ENCODE measurements at regions not wholly inside any gene's neighbourhood (a gene's known extent, or its start where the extent isn't known, plus 50 kb on each side); places are given as distances from the start of the nearest gene placed in this dataset.

DNA sequence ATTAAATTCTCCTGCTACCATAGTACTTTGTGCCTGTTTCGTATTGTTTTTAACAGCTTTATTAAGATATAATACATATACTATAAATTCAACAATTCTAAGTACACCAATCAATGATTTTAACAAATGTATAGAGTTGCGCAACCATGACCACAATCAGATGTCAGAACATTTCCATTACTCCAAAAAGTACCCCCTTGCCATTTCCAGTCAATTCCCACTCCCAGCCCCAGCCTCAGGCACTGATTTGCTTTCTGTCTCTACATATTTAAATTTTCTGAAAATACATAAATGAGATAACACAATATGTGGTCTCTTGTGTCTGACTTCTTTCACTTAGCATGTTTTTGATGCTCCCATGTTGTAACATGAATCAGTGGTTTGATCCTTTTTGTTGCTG is 193.9 kb downstream of the FIGN start:
- no peak for DNase-seq

DNA sequence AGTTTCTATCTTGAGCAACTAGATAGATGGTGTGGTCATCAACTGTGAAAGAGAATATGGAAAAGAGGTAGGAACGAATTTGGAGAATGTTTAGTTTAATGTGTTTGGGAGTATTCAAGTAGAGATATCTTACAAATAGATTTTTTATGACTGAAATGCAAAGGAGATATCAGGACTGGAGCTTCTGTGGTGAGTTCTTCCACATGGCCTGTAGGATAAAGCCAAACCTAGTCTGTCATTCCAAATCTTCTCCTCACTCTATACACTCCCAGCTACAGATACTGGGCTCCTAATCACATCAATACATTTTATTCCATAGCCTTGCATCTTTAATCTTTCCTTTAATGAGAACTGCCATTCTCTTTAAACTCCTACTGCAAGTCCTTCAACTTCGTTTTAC is 194.3 kb downstream of the FIGN start:
- DNase-seq, result no peak

DNA sequence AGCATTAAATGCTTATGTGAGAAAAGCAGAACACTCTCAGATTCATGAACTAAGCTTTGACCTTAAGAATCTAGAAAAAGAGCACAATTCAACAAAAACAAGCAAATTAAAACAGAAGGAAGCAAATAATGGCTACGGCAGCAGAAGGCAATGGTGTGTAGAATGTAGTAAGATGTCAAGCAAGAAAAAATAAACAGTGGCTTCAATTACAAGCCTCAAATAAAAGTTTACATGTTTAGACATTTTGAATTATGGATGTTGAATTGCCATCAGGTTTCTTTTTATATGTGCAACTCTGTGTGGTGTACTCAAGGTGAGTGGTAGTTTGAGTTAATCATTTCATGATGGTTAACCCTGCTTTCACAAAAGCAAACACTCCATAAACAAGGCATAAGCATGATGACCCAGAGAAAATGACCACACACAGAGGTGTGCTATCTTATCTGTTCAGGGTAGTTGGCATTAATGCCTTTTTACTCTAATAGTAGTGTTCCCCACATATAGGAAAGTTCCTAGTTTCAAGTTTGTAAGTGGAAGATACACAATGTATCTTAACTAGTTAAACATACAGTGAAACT is 207.1 kb downstream of the FIGN start:
- no peak for DNase-seq

DNA sequence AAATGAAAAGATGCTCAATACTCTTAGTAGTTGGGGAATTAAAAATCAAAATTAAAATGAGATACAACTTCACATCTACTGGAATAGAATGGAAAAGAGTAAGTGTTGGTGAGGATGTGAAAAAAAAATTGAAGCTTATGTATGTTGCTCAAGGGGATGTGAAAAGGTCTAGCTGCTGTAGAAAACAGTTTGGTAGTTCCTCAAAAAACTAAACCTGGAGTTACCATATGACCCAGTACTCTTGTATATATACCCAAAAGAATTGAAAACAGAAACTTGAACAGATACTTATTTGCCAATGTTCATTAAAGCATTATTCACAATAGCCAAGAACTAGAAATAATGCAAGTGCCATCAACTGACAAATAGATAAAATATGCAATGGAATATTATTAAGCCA is 208.4 kb downstream of the FIGN start:
- DNase-seq, result no peak

DNA sequence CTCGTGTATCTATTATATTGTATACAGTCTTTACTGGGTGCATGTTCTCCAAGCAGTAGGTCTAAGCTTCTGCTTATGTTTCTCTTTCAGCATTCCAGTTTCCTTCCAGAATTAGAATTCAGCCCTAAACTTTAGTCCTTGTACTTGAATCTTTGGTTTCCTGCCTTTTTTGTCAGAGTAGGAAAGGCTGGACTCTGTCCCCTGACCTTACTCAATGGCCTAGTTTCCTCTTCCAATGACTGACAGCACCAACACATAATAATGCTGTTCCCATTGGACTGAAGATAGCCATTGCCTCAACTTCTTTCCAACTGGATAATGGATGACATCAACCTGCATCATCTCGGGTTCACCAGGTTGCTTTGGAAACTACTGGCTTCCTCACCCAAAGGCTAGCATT is 217.0 kb downstream of the FIGN start:
- no peak for DNase-seq

DNA sequence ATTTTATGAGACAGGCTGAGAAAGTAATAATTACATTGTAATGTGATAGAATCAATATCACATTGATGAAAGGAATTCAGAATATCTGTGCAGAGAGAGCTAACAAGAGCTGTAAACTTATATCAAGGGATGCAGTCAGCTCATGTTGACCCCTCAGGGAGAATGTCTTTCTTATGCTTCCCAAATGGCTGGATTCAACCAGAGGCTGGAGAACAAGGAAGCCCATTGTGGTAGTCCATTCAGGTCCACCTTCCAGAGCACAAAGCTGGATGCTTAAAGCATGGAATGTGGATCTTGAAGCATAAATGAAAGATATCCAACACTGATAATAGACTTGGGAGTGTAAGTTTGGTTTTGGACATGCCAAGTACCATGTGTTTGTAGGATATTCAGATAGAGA is 220.0 kb downstream of the FIGN start:
- no peak for DNase-seq

DNA sequence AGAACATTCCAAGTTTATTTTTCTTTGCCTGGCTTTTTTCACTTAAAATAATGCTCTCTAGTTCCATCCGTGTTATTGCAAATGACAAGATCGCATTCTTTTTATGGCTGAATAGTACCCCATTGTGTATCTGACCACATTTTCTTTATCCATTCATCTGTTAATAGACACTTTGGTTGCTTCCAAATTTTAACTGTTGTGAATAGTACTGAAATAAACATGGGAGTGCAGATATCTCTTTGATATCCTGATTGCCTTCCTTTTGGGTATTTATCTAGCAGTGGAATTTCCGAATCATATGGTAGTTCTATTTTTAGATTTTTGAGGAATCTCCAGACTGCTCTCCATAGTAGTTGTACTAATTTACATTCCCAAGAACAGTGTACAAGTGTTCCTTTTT is 230.5 kb downstream of the FIGN start:
- DNase-seq, result no peak

DNA sequence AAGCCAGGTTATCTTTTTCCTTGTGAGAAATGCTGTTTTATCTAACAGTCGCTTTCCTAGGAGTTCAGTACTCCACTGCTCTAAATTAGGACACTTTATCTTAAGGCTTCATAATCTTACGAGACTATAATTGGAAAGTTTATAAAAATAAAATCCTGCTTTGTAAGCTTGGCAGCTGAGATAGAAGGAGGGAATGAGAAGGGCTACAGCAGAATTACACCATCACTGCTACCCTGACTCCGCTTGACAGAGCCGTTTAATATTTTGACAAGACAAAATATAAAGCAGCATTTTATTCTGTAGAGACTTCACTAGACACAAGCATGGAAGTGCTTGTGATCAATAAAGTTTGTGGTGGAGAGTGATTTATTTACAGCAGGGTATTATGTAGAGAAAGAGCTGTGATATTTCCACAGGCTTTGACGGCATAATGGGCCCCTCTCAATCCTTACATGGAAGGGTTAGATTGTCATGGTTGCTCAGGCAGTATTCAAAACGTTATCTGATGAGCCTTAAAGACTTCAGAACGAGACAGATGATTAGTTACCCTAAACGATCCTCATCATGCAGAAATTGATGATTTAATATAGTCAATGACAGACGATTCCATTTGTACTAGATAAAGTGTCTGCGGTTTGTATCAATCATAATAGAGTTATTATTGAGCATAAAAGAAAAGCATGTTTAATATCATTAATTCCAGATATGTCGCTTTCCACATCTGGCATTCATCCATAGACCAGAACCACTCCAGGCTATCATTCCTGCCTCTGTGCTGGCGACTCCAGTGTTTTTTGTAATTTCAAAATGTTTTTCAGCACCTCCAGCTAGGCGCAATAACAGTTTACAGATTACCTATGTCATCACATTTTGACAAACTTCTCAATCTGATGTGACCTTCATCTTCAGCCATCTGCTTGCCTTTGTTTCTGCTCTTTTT is 242.2 kb downstream of the FIGN start:
- no peak for DNase-seq

DNA sequence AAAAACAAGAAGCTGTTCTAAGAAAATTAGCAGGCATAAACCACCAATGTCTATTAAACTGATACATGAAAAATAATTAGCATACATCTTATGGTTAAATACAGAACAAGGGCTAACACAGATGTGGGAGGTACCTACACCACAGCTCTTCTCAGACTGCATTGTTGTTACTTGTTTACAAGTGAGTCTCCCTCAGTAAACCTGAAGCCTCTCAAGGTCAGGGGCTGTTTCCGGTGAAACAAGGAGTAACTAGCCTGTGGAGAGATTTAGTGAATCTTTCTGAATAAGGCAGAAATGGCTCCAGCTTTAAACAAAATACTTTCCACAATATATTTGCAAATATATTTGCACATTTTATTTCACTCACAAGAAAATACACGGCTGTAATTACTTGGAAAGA is 244.0 kb downstream of the FIGN start:
- DNase-seq, result no peak

DNA sequence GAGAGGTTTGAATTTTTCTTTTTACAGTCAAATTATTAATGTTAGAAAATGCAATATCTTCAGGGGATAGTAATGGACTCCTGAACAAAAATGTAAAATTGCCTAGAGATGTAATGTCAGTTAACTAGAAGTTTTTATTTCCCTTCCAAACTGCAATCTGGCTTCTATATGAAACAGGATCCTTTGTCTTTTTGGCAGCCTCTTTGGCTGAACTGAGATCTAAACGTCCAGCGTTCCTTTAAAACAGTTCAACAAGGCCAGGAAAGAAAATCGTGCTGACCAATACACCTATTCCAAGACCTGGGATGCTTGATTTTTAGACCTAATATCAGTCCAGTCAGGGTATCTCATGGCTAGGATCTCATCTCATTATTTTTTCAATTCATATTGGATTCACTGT is 245.5 kb downstream of the FIGN start:
- DNase-seq, result no peak

DNA sequence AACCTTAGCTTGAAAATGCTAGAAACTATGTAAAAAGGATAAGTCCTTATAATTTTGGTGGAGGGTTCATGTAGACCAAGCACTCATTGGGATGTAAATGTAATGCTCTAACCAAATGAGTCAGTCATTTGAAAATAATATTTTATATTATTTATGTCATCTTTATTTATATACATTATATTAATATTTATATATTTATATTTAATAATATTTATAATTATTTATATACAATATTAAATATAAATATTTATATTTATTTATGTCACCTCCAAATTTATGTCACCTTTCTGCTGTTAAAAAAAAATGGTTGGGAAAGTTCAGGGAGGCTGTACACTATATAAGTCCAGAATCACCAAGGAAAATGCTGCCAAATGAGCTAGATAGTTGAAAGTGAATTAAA is 254.3 kb downstream of the FIGN start:
- no peak for DNase-seq

DNA sequence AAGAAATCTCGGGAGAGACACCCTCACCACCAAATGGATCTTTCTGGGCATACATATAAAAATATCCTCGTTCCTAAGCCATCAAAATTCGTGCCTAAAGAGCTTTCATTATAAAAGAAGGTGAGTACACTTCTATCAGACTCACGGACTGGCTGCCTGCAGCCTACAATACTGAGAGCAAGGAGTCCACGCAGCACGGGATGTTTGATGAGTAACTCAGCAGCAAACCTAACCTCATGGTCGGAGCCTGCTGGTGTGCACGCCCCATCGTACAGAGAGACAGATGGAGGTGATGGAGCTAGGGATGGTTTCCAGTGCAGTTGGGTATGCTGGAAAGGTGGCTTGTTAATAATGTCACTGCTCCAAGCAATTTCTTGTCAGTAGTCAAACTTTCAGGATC is 256.2 kb downstream of the FIGN start:
- DNase-seq, result no peak

DNA sequence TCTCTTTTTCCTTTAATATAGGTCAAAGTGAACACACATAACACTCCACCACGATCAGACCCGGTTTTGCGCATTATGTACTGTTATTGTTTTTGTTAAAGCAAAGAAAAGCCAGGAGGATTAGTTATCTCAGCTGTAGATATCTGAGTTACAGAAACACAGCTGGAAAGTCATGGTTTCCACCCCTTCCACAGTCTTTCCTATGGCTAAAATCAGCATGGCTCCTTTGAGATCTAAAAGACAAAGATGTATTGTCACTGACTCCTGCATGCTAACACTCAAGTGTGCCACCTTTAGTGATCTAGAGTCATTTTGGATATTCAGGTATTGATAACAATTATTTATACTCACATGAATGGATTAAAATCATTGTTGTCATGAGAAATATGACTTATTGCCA is 260.0 kb downstream of the FIGN start:
- DNase-seq, result no peak

DNA sequence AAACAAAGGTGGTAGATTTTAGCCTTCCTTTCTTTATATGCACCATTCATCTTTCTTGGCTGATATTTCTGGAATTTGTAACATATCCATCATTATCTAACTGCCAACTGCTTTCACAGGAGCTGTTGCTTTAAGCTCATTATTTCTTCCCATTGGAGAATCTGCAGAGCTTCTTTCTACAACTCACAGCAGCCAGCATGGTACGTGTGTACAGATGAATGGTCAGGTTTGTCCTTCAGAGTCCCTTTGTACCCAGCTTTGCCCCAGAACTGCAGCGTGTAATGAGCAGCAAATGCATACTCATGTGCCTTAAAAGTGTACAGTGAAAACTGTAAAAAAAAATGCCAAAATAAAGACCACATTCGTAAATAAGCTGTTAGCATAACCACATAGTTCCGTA is 260.9 kb downstream of the FIGN start:
- DNase-seq, result no peak

DNA sequence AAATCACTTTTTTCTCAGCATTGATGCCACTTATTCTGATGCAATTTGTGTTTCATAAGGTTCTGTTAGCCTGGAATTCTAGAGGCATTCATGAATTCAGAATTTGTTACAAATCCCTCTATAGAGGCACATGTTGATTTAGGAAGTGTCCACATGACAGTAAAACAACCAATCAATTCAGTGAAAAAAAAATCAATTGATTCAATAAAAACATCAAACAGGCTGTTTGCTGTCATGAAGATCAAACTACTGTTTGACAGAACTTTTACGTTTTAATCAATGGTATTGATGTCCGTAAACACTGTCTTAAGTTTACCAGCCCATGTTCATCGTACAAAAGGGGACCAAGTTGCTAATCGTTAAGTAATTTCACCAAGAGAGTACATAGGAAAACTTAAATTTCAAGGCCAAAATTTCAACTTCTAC is 261.5 kb downstream of the FIGN start:
- no peak for DNase-seq

DNA sequence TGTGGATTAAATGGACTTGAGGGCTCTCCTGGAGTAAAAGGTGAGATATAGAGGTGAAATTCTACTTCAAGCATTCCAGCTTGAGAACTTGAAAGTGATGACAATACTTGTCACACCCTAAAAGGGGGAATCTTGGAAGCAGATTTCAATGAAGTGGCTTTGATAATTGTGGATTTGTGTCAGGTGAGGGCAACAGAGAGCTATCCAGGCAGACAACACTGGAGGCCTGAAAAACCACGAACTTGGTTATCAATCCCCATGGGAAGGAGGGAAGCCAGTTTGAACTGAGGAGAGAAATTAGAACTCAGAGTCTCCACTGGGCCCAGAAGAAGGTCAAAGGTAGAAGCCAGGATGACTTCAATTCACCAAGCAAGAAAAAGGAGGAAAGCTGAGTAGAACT is 263.9 kb downstream of the FIGN start:
- no peak for DNase-seq

DNA sequence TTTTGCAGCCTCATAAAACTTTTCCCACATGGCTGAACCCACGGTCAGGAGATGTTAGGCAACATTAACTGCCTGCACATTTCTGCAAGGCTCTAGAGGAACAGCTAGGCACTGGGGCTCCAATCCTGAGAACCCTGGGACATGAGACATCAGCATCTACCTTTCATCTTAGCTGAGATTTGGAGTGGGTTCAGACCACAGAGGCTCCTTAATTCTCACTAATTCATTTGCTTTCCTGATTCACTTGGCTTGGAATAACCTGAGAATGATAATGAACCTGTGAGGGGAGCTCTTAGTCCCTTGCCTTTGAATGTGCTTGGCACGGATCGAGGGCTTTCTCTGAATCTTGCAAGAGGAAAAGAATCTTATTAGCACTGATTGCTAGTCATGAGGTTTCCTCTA is 266.2 kb downstream of the FIGN start:
- DNase-seq, result no peak

DNA sequence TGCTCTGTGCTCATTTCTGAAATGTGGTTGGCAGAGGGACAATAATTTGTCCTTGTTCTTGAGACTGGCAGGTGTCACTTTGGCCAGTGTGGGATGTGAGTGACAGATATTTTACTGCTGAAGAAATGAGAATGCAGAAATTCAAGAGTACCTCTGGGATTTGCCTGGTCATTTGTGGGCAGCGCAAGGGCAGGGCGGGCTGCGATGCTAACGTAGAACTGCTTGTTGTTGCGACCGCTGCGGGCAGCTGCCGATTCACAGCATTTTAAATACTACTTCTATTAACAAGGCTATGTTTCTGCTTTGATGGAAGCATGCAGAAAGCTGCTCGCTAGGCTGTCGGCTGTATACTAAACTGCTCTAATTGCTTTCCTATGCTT is 268.6 kb downstream of the FIGN start:
- DNase-seq, result no peak

DNA sequence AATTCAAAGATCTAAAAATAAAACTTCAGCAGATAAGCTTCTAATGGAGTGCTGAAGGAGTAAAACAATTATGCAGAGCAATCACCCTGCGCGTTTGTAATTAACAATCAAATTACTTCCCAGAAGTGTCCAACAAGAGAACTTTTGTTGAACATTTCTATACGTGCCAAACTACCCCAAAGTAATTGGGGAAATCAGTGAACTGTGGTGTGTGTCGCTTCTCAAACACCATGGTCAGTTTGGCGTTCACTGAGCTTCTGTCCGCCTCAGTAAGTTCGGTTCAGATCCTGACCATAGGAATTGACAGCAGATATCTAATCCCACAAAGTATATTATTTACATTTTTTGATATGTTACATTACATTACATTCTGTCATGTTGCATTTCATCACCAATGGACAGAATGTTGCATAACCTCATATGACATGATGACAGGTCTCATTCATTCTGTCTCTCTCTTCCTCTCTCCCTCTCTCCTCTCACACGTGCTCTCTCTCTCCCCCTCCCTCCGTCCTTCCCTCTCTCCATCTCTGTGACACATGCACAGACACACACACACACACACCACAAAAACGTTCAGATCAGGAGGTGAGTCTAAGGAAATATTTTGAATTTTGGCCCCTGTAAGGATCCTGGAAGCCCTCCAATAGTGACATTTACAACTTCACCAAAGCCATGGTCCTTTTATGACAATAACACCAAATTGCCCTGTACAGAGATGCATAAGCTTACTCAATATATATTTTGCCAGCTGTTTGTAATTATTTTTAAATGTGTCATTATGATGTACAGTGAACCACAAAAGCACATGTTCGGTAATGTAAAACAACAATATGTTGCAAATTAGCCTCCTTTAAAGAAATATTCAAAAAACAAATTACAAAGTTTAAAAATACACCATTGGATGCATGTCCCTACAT is 269.2 kb downstream of the FIGN start:
- DNase-seq, result no peak

DNA sequence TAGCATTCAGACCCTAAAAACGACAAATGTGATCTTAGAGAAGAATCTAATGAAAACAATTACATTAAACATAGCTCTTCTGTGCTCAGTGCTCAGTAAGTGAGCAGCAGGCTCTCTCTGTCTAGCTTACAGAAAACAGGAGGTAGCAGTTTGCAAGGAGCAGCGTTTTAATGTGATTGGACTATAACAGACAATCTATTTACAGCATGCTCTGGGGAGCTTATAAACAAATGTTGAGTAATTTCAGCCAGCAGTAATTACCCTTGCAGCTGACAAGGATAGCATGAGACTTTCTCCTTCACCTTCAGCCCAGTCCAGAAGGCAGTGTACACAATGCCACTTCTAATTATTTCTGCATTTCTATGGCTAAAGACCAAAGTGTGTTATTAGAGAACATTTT is 270.4 kb downstream of the FIGN start:
- DNase-seq, result no peak

DNA sequence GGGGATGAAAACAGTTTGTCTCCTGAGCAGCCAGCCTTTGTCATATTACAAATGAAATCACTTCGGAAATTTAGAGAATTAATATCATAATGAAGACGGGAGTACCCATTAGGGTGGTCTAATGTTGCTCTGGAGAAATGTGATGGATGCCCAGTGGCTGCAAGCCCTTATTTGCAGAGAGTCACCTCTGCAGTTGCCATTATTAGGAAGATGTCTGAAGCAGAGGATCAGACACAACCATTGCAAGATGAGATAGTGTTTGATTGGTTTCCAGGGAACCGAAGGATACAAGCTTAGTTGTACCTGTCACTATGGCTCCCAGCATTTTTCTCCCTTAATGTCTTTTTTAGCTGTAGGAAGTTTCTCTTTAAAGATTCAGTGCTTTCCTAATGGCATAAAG is 272.4 kb downstream of the FIGN start:
- no peak for DNase-seq

DNA sequence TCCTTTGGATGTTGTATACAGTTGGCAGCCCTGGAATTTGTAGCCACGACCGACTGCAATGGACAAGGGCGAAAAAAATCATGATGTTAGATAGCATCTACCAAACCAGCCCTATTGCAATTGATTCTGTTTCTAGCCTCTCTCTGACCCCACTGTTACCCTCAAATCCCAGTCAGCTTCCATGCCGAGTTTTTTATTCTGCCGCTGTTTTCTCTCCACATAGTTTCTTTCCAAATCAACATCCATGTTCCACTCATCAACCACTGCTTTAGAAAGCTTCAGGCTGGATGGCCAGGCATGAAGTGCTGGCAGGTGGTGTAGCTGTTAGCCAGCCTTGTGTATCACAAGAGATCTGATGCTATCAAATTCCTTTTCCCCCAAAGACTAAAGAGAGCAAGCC is 272.8 kb downstream of the FIGN start:
- no peak for DNase-seq

DNA sequence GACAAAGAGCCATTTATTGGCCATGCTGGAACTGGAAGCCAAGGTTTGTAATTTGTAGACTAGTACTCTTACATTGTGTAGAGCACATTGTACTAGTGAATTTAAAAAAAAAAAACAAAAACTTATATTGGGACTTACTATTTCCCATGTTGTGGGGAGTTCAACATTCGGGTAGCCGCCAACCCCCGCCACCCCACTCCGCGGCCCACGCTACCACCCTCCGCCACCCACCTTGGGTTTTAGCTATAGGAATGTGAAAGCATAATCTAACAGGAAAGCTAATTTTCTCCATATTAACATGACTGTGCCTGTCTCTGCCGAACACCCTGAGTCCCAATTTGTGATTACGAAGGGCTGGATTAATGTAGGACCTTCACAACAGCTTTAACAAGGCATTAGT is 275.8 kb downstream of the FIGN start:
- no peak for DNase-seq

Measured in activated CD4-positive, alpha-beta T cell treated with anti-CD3 and anti-CD28 coated beads, Interleukin-10, Interleukin-2, amounts not matched to agents 100 ng/mL and 50 ng/mL, durations not matched to agents 16 hours and 8 hours (primary cell).